ENCODE measurements at regions not wholly inside any gene's neighbourhood (a gene's known extent, or its start where the extent isn't known, plus 50 kb on each side); places are given as distances from the start of the nearest gene placed in this dataset.

DNA sequence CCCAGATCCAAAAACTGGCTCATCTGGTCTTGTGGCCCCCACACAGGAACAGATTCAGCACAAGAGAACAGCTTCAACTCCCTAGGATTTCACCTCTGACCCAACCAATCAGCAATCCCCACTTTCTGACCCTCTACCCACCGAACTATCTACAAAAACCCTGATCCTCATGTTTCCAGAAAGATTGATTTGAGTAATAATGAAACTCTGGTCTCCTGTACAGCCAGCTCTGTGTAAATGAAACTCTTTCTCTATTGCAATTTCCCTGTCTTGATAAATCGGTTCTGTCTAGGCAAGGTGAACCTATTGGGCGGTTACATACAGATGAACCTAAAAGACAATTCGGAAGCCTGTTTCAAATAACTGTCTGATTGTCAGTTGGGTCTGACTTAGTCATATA is 847.6 kb upstream of the ALCAM start:
- H3K36me3 ChIP-seq: no peaks in the 10 kb centered on the region
- H3K27me3 ChIP-seq: no peaks in the 10 kb centered on the region
- H3K4me3 ChIP-seq: no peak overlapping the region
- no peaks in the 10 kb centered on the region for H3K9me3 ChIP-seq
- no peak for DNase-seq

DNA sequence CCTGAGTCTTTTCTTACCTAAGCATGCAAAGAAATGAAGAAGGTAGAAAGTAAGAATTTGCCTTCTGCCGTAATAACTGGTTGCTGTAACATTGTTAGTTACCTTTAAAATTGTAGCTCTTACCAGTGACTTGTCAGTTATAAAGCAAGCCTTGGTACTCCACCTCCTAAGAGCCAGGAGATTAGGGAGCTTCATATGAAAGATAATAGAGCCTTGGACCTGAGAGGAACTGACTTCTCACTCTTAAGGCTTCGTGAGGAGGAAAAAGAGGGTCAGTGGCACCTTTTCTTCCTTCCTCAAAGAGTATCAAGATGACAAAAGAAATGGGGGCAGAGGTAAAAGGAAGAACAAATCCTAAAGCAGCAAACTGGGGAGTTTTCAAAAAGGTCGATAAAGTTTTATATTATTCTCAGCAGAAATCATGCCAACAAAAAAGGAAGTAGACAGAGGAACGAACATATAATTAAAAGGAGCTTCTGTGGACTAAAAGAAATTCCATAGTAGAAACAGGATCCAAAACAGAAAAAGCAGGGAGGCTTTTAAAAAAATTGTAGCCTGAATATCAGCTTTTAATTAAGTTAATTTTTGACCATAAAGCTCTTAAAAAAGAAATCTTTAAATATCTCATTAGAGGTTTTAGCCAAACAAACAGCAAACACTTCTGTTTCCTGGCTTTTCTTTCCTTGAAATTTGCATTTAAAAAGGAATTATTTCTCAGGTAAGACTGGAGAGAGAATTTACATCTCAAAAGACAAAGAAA is 847.1 kb upstream of the ALCAM start:
- no peak for DNase-seq
- Histone ChIP-seq H3K4me3 (no peak overlapping the region), H3K36me3 (no peaks in the 10 kb centered on the region), H3K9me3 (no peaks in the 10 kb centered on the region), H3K27me3 (no peaks in the 10 kb centered on the region)

DNA sequence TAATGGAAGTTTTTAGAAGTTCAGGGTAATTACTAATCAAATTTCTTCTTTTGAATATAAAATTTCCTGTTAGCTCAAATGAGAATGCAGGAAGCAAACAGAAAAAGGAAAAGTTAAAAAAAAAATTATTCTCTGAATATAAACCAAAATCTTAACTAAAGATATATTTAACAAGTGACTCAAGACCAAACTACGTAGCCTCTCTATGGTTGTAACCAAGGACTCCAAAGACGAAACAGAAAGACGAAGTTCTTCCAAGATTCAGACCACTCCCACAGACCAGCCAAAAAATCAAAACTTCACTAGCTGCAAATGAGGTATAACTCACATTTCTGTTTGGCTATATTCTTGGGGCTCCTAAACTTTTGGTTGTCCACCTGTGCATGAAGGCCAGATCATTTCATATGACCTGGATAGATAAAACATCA is 846.5 kb upstream of the ALCAM start:
- H3K27me3 ChIP-seq: no peaks in the 10 kb centered on the region
- no peaks in the 10 kb centered on the region for H3K9me3 ChIP-seq
- DNase-seq: no peak
- H3K4me3 ChIP-seq: no peak overlapping the region
- no peaks in the 10 kb centered on the region for H3K36me3 ChIP-seq

DNA sequence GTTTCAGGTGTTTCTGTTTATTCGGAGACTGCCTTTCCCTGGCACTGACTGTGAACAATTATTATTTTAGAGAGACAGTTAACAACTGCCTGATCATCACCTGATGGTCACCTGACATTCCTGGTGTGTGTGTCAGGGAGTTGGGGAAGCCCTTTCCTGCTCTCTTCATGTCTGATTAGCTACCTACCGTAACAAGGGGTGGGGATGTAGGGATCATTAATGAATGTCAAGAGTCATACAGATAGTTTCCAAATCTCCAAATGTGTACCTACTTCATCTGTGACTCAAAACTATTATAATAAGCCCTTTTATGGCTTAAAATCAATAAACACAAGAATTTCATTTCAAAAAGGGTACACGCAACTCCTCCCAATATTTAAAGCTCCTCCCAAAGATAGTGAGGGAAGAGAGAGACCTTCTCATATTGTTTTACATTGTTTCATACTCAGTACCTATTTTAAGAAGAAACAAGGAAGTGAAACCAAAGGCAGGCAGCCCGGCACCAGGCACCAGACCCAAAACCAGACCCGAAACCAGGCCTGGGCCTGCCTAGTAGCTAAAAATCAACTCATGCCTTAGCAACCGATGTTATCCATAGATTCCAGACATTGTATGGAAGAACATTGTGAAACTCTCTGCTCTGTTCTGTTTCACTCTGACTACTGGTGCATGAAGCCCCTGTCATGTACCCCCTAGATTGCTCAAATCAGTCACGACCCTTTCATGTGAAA is 844.9 kb upstream of the ALCAM start:
- Histone ChIP-seq H3K4me3 (no peak overlapping the region), H3K36me3 (no peaks in the 10 kb centered on the region)
- no peak for DNase-seq

DNA sequence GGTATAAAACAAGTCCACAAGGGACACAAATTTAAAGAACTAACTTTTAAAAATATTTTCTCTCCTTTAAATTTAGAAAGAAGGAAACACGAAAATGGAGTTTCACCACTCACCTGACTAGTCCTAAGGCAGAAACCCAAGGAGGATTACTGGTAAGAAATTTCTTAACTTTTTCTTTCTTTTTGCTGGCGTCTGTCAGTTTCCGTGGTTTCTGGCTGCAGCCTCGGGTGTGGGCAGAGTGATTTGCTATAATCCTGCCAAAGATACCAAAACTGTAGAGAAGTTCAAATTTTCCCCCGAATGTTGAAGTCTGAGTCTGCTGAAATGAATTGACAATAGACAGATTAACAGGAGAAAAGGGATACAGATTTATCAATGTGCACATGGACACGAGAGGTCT is 843.6 kb upstream of the ALCAM start:
- DNase-seq: no peak
- H3K27me3 ChIP-seq: no peaks in the 10 kb centered on the region
- no peaks in the 10 kb centered on the region for H3K9me3 ChIP-seq
- H3K4me3 ChIP-seq: no peak overlapping the region
- no peaks in the 10 kb centered on the region for H3K36me3 ChIP-seq

More for the DNA sequence above, 844.9 kb upstream of the ALCAM start:
- no peaks in the 10 kb centered on the region for H3K27me3 ChIP-seq
- no peaks in the 10 kb centered on the region for H3K9me3 ChIP-seq

DNA sequence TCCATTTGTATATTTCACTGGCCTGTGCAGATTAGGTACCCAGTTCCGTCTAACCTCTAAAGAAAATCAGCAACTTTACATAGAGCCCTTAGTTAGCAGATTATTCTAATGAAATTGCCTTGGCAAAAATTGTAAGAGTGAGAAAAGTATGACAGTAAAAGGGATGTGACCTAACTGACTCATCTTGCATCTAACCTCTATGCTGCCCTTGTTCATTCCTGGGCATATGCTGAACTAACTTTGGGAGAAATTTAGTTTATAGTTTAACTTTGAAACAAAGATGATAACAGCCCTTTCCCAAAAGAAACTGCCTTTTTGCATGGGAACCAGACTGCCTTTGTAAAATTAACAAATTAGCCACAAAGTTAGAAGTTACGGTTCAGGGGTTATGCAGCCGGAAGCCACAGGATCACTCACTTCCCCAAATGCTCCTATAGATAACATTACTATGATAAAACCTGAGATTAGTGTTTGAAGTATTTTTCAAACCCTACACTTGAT is 839.8 kb upstream of the ALCAM start:
- H3K27me3 ChIP-seq: no peaks in the 10 kb centered on the region
- H3K36me3 ChIP-seq: no peaks in the 10 kb centered on the region
- no peak overlapping the region for H3K4me3 ChIP-seq
- no peak for DNase-seq
- no peaks in the 10 kb centered on the region for H3K9me3 ChIP-seq

DNA sequence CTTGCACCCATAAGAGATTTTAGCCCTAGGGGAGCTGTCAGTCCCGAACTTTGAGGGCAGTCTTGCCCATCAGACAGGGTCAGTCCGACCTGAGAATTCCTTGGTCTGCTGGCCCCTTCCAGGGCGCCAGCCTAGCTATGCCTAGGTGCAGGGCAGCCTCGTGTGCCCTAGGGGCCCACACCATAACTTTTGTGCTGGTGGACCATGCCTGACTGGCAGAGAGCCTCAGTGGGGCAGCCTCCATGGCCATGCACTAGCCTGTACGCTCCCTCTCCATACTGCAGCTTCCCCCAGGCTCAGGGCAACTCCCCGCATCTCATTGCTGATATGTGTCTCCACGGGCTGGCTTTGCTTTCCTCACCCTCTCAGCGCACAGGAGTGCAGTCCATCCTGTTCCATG is 835.8 kb upstream of the ALCAM start:
- no peak for DNase-seq
- H3K27me3 ChIP-seq: no peaks in the 10 kb centered on the region; the same call in 1 of the 2 replicates
- peaks cover 8% of the 10 kb centered on the region for H3K9me3 ChIP-seq
- no peak overlapping the region for H3K4me3 ChIP-seq
- H3K36me3 ChIP-seq: no peaks in the 10 kb centered on the region

DNA sequence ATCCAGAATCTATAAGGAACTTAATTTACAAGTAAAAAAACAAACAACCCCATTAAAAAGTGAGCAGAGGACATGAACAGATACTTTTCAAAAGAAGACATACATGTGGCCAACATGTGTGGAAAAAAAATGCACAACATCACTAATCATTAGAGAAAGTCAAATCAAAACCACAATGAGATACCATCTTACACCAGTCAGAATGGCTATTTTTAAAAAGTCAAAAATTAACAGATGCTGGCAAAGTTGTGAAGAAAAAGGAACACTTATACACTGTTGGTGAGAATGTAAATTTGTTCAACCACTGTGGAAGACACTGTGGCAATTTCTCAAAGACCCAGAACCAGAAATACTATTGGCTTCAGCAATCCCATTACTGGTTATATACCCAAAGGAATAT is 830.0 kb upstream of the ALCAM start:
- Histone ChIP-seq H3K4me3 (no peak overlapping the region), H3K27me3 (no peaks in the 10 kb centered on the region; the same call in 1 of the 2 replicates), H3K9me3 (peaks cover 8% of the 10 kb centered on the region), H3K36me3 (no peaks in the 10 kb centered on the region)
- no peak for DNase-seq

DNA sequence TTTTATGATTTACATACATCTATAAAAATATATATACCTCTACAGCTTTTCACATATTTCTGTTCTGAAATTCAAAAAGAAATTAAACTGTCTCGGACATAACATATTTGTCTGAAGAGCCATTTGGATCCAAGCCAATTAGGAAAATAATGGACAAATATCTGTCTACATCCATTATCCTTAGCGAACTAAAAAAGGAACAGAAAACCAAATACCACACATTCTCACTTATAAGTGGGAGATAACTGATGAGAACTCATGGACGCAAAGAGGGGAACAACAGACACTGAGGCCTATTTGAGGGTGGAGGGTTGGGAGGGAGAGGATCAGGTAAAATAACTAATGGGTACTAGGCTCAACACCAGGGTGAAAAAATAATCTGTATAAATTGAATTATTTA is 829.4 kb upstream of the ALCAM start:
- Histone ChIP-seq H3K9me3 (peaks cover 5% of the 10 kb centered on the region; the same call in 1 of the 2 replicates), H3K27me3 (no peaks in the 10 kb centered on the region; the same call in 1 of the 2 replicates)

DNA sequence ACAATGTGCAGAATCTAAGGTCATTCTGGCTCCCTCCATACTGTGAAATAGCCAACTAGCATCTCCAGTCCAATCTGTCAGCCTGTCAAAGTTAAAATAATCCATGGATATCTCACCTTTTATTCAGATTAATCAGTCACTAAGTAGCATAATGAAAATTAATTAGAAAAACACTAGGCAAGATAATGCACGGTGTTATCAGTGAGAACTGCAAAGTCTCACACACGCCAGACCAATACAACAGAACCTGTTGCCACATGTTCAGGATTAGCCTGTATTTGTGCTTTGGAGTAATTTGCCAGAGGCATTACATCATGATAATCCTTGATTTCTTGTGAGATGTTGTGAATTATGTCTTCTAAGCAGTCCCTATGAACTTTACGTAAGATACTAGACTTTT is 820.4 kb upstream of the ALCAM start:
- no peaks in the 10 kb centered on the region for H3K9me3 ChIP-seq
- no peak for DNase-seq
- no peaks in the 10 kb centered on the region for H3K27me3 ChIP-seq
- no peak overlapping the region for H3K4me3 ChIP-seq
- H3K36me3 ChIP-seq: no peaks in the 10 kb centered on the region

More for the DNA sequence above, 829.4 kb upstream of the ALCAM start:
- no peak for DNase-seq
- no peaks in the 10 kb centered on the region for H3K36me3 ChIP-seq
- no peak overlapping the region for H3K4me3 ChIP-seq

DNA sequence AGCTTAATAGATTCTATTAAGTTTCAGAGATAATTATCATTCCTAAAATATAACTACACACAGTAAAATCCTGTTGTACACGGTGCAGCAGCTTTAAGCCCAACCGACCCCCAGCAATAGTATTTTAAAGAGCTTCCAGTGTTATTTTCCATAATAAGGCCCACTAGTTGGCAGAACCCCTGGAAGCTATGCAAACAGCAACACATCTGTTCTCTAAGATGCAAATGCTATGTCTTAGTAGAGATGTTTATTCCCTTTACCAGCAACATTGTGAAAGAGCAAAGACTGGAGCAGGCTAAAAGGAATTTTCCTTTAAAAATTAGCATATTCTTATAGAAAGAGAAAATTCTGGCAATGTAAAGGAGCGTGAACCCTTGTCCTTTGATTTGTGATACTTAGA is 819.7 kb upstream of the ALCAM start:
- DNase-seq: no peak
- no peak overlapping the region for H3K4me3 ChIP-seq
- H3K36me3 ChIP-seq: no peaks in the 10 kb centered on the region
- H3K27me3 ChIP-seq: no peaks in the 10 kb centered on the region
- no peaks in the 10 kb centered on the region for H3K9me3 ChIP-seq

DNA sequence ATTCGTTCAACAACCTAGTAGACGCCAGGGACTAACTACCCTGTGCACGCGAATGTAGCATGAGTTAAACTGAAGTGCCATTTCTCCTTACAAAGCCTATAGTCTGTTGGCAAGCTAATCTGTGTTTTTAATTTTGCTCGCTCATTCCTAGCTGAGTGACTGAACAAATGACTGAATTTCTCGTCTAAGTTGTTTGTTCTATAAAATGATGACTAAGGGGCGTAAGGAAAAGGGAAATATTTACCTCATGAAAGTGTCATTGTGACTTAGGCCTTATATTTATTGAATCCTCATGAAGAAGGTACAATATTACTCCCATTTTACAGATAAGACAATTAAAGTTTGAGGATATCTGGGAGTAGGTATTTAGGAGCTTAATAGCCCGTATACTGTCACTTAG is 818.3 kb upstream of the ALCAM start:
- Histone ChIP-seq H3K9me3 (no peaks in the 10 kb centered on the region), H3K4me3 (no peak overlapping the region), H3K27me3 (no peaks in the 10 kb centered on the region), H3K36me3 (no peaks in the 10 kb centered on the region)
- DNase-seq: no peak

DNA sequence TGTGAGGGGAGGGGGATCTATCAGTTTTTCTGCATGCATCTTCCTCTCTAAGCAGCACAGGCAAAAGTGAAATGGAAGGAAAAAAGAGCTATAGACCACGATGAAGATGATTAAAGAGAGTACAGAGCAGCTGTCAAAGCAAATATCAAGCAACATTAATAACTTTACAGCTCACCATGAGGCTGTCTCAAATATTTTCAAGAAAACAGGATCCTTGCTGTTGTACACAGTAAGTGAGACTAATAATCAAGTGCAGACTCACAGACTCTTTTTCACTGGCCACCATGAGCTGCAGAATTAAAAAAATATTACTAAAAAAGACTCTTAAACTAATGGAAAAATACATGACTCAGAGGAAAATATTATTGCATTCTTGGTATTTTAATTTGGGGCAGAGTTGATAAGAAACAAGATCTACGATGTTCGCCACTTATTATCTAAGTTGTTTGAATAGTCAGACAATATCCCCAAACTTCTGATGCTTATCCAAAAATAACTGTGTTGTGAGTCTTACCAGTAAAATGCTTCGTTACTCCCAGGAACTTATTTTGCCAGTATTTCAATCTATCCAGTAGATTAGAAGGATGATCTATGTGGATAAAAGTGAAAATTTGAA is 817.5 kb upstream of the ALCAM start:
- no peak overlapping the region for H3K4me3 ChIP-seq
- DNase-seq: no peak
- H3K9me3 ChIP-seq: no peaks in the 10 kb centered on the region
- H3K27me3 ChIP-seq: no peaks in the 10 kb centered on the region
- no peaks in the 10 kb centered on the region for H3K36me3 ChIP-seq

DNA sequence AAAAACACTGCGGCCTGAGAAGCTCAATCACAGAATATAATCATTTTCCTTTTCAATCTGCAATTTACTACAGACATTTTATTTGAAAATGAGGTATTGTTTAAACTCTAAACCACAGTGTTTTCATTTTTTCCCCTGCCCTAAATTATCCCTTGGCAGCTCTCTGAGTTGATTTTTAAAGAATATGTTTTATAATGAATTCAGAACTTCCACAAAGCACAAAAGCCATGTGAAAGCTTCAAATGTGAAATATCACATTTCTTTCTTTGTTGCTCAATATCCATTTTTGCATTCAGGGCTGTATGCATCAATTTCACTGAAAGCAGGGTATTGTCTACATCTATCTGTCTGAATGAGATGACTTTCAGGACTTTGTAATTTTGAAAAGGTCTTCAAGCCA is 813.6 kb upstream of the ALCAM start:
- no peaks in the 10 kb centered on the region for H3K36me3 ChIP-seq

DNA sequence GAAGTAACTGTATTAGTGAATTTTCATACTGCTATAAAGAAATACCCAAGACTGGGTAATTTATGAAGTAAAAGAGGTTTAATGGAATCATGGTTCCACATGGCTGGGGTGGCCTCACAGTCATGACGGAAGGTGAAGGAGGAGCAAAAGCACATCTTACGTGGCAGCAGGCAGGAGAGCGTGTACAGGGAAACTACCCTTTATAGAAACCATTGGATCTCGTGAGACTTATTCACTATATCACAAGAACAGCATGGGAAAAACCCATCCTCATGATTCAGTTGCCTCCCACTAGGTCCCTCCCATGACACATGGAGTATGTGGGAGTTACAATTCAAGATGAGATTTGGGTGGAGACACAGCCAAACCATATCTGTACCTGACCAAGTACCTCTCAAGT is 812.3 kb upstream of the ALCAM start:
- H3K9me3 ChIP-seq: no peaks in the 10 kb centered on the region
- DNase-seq: no peak
- H3K4me3 ChIP-seq: no peak overlapping the region
- no peaks in the 10 kb centered on the region for H3K27me3 ChIP-seq
- no peaks in the 10 kb centered on the region for H3K36me3 ChIP-seq

More for the DNA sequence above, 813.6 kb upstream of the ALCAM start:
- H3K27me3 ChIP-seq: no peaks in the 10 kb centered on the region
- DNase-seq: no peak
- H3K4me3 ChIP-seq: no peak overlapping the region
- no peaks in the 10 kb centered on the region for H3K9me3 ChIP-seq

DNA sequence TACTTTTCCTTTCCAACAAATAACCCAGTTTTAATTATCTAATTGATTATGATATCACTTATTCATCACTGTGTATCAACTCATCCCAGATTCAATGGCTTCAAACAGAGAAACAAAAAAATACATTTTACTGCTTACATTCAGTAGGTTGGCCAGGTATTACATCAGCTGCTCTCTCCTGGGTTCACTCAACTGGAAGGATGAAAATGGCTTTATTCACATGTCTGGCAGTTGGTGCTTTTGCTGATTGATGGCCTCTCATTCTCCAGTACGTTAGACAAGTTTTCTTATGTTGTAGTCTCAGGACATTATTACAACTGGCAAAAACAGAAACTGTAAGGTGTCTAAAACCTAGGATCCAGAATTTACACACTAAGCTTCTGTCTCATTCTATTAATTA is 811.0 kb upstream of the ALCAM start:
- Histone ChIP-seq H3K36me3 (no peaks in the 10 kb centered on the region), H3K27me3 (no peaks in the 10 kb centered on the region), H3K9me3 (no peaks in the 10 kb centered on the region), H3K4me3 (no peak overlapping the region)
- DNase-seq: no peak

DNA sequence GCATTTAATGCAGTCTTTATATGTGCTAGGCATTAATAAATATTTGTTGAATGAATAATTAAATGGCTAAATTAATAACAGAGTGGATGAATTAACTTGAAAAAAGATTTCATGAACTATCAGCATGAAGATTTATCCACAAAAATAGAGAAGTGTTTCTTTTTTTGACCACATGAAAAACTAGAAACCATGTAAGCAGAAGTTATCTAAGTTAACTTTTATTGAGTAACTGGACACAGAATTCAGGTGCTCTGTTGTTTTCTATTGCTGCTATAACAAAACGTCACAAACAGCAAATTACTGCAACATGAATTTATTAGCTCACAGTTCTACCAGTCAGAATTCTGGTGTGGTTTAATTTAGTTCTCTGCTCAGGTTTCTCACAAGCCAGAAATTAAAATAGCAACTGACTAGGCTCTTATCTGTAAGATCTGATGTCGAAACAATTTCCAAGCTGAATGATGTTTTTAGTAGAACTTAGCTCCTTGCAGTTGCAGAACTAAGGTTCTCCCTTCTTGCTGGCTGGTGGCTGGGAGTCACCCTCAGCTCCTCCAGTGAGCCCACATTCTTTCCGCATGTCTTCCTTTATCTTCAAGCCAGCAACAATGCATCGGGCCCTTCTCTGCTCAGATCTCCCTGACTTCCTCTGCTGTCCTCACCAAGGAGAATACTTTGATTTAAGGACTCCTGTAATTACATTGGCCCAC is 810.2 kb upstream of the ALCAM start:
- Histone ChIP-seq H3K4me3 (no peak overlapping the region), H3K9me3 (no peaks in the 10 kb centered on the region), H3K36me3 (no peaks in the 10 kb centered on the region), H3K27me3 (no peaks in the 10 kb centered on the region)
- DNase-seq: no peak
